ENCODE measurements at regions not wholly inside any gene's neighbourhood (a gene's known extent, or its start where the extent isn't known, plus 50 kb on each side); places are given as distances from the start of the nearest gene placed in this dataset.

DNA sequence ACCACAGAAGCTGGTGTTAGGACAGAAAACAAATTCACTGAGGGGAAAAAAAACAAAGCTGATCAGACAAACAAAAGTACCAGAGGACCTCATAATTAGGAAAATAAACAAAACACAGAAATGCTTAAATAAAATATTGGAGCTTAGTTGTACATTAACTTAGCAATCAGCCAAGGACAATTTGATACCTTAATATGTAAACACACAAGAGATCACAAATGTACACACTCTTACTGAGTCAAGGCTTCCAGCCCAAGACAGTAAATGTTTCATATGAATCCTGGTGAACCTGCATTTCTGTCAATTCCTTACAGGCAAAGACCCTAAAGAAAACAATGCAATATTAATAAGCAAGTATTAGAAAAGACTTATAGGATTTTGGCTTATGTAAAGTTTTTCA is 62.0 kb upstream of the SPTLC3 start:
- TF ChIP-seq, protein P1, sequence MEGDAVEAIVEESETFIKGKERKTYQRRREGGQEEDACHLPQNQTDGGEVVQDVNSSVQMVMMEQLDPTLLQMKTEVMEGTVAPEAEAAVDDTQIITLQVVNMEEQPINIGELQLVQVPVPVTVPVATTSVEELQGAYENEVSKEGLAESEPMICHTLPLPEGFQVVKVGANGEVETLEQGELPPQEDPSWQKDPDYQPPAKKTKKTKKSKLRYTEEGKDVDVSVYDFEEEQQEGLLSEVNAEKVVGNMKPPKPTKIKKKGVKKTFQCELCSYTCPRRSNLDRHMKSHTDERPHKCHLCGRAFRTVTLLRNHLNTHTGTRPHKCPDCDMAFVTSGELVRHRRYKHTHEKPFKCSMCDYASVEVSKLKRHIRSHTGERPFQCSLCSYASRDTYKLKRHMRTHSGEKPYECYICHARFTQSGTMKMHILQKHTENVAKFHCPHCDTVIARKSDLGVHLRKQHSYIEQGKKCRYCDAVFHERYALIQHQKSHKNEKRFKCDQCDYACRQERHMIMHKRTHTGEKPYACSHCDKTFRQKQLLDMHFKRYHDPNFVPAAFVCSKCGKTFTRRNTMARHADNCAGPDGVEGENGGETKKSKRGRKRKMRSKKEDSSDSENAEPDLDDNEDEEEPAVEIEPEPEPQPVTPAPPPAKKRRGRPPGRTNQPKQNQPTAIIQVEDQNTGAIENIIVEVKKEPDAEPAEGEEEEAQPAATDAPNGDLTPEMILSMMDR (IDR thresholded peaks at IDR 0.05; ENCODE audit: insufficient read depth, low read length): no peak
- TF ChIP-seq POLR2AphosphoS5 (IDR thresholded peaks at IDR 0.05; ENCODE audit: low read depth): no peak
- TF ChIP-seq, protein P2, sequence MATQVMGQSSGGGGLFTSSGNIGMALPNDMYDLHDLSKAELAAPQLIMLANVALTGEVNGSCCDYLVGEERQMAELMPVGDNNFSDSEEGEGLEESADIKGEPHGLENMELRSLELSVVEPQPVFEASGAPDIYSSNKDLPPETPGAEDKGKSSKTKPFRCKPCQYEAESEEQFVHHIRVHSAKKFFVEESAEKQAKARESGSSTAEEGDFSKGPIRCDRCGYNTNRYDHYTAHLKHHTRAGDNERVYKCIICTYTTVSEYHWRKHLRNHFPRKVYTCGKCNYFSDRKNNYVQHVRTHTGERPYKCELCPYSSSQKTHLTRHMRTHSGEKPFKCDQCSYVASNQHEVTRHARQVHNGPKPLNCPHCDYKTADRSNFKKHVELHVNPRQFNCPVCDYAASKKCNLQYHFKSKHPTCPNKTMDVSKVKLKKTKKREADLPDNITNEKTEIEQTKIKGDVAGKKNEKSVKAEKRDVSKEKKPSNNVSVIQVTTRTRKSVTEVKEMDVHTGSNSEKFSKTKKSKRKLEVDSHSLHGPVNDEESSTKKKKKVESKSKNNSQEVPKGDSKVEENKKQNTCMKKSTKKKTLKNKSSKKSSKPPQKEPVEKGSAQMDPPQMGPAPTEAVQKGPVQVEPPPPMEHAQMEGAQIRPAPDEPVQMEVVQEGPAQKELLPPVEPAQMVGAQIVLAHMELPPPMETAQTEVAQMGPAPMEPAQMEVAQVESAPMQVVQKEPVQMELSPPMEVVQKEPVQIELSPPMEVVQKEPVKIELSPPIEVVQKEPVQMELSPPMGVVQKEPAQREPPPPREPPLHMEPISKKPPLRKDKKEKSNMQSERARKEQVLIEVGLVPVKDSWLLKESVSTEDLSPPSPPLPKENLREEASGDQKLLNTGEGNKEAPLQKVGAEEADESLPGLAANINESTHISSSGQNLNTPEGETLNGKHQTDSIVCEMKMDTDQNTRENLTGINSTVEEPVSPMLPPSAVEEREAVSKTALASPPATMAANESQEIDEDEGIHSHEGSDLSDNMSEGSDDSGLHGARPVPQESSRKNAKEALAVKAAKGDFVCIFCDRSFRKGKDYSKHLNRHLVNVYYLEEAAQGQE (IDR thresholded peaks at IDR 0.05; ENCODE audit: insufficient replicate concordance, low read depth): no peak
- TF ChIP-seq GABPA (IDR thresholded peaks at IDR 0.05; ENCODE audit: low read depth): no peak
- no peak for TF ChIP-seq SPI1 (IDR thresholded peaks at IDR 0.05; ENCODE audit: borderline replicate concordance, low read depth)

Data from HL-60 (cell line).